Mesodermal cell (in vitro differentiated cells): ENCODE measurements at regions not wholly inside any gene's neighbourhood (a gene's known extent, or its start where the extent isn't known, plus 50 kb on each side); places are given as distances from the start of the nearest gene placed in this dataset.
A peak's percentile ranks its signal among the peaks of the same experiment; 100 is the strongest.

ENCODE experiments used
- H3K27ac ChIP-seq: 2 replicates; pipeline ENCODE4 v1.7.0; 2013; ENCODE audit warnings: mild to moderate bottlenecking, low read depth, low read length, moderate library complexity; ENCODE audit not compliant: severe bottlenecking
- H3K36me3 ChIP-seq: 2 replicates; pipeline ENCODE4 v1.7.1; 2013; ENCODE audit warnings: mild to moderate bottlenecking, low read length, moderate library complexity; ENCODE audit not compliant: control insufficient read depth, insufficient read depth
- H3K4me1 ChIP-seq: one replicate; pipeline ENCODE4 v1.7.1; 2013; ENCODE audit warnings: mild to moderate bottlenecking, low read length; ENCODE audit not compliant: insufficient read depth, control insufficient read depth, poor library complexity, severe bottlenecking
- H3K4me3 ChIP-seq: 2 replicates; pipeline ENCODE4 v1.7.0; 2013; ENCODE audit warnings: low read length, control low read depth, mild to moderate bottlenecking; ENCODE audit not compliant: insufficient read depth, poor library complexity, severe bottlenecking; ENCODE audit errors: extremely low read depth
- H3K9me3 ChIP-seq: 2 replicates; pipeline ENCODE4 v1.7.1; 2013; ENCODE audit warnings: mild to moderate bottlenecking, low read length, moderate library complexity; ENCODE audit not compliant: control insufficient read depth
- WGBS, 2 experiments: methylation state at CpG; one replicate each; pipeline ENCODE4 v1.1.5; 2013; ENCODE audit warnings: missing lambda C conversion rate in 2 of 2; ENCODE audit not compliant: insufficient coverage in 2 of 2; 5-methylcytosine and 5-hydroxymethylcytosine counted together

- WGBS, 2 experiments, result 100% methylated on average over 1 of the region's 3 CpGs; no CpG with 5 or more reads in 1 of the 2 experiments
- Histone ChIP-seq H3K27ac (no peak overlapping the region), H3K4me1 (no peaks in the 10 kb centered on the region), H3K9me3 (no peaks in the 10 kb centered on the region), H3K36me3 (no peaks in the 10 kb centered on the region), H3K4me3 (no peak overlapping the region)
These were observed 337.5 kb downstream of the EPHA7 start for GRCh38 chr6:93081901-93082300.

GRCh38 chr6:93079061-93079460, 340.3 kb downstream of the EPHA7 start:
- 67% methylated on average over 1 of the region's 1 CpG for WGBS, 2 experiments
- H3K4me1 ChIP-seq, result no peaks in the 10 kb centered on the region
- no peak overlapping the region for H3K4me3 ChIP-seq
- no peaks in the 10 kb centered on the region for H3K36me3 ChIP-seq
- H3K27ac ChIP-seq, result no peak overlapping the region
- no peaks in the 10 kb centered on the region for H3K9me3 ChIP-seq

- Histone ChIP-seq H3K4me3 (no peak overlapping the region), H3K9me3 (no peaks in the 10 kb centered on the region), H3K27ac (no peak overlapping the region), H3K36me3 (no peaks in the 10 kb centered on the region), H3K4me1 (no peaks in the 10 kb centered on the region)
- 82 to 100% methylated on average over 1 of the region's 5 CpGs for whole genome bisulfite sequencing, 2 experiments
These were observed 345.5 kb downstream of the EPHA7 start for GRCh38 chr6:93073811-93074210.

- Histone ChIP-seq H3K27ac (no peak overlapping the region), H3K4me1 (no peaks in the 10 kb centered on the region), H3K36me3 (no peaks in the 10 kb centered on the region), H3K4me3 (no peak overlapping the region), H3K9me3 (no peaks in the 10 kb centered on the region)
- no CpG with 5 or more reads among the region's 1 CpG for WGBS, 2 experiments
These were observed 349.5 kb downstream of the EPHA7 start for GRCh38 chr6:93069856-93070255.

GRCh38 chr6:93059911-93060310, 359.4 kb downstream of the EPHA7 start:
- H3K9me3 ChIP-seq, result no peaks in the 10 kb centered on the region
- no peaks in the 10 kb centered on the region for H3K4me1 ChIP-seq
- no peaks in the 10 kb centered on the region for H3K36me3 ChIP-seq
- H3K4me3 ChIP-seq, result no peak overlapping the region
- 77 to 78% methylated on average over 3 of the region's 3 CpGs for WGBS, 2 experiments
- no peak overlapping the region for H3K27ac ChIP-seq

- no peaks in the 10 kb centered on the region for H3K4me1 ChIP-seq
- no peaks in the 10 kb centered on the region for H3K9me3 ChIP-seq
- no peak overlapping the region for H3K27ac ChIP-seq
- H3K4me3 ChIP-seq, result no peak overlapping the region
- no peaks in the 10 kb centered on the region for H3K36me3 ChIP-seq
These were observed 361.8 kb downstream of the EPHA7 start for GRCh38 chr6:93057584-93057983.

- H3K36me3 ChIP-seq, result no peaks in the 10 kb centered on the region
- no peaks in the 10 kb centered on the region for H3K9me3 ChIP-seq
- H3K27ac ChIP-seq, result no peak overlapping the region
- no peak overlapping the region for H3K4me3 ChIP-seq
- H3K4me1 ChIP-seq, result peaks cover 11% of the 10 kb centered on the region
These were observed 371.0 kb downstream of the EPHA7 start for GRCh38 chr6:93048381-93048780.

GRCh38 chr6:93047033-93047432, 372.3 kb downstream of the EPHA7 start:
- H3K4me3 ChIP-seq, result no peak overlapping the region
- H3K9me3 ChIP-seq, result no peaks in the 10 kb centered on the region
- H3K27ac ChIP-seq, result no peak overlapping the region
- no peaks in the 10 kb centered on the region for H3K36me3 ChIP-seq
- H3K4me1 ChIP-seq, result peaks cover 11% of the 10 kb centered on the region
- 80% methylated on average over 1 to 2 of the region's 3 CpGs for whole genome bisulfite sequencing, 2 experiments

GRCh38 chr6:93045156-93045555, 374.2 kb downstream of the EPHA7 start:
- Histone ChIP-seq H3K9me3 (no peaks in the 10 kb centered on the region), H3K4me1 (peaks cover 11% of the 10 kb centered on the region), H3K27ac (peak overlapping the region; percentile 61), H3K36me3 (no peaks in the 10 kb centered on the region), H3K4me3 (no peak overlapping the region)
- 33% methylated on average over 1 of the region's 1 CpG; no CpG with 5 or more reads in 1 of the 2 experiments for WGBS, 2 experiments

- Histone ChIP-seq H3K4me1 (peaks cover 10% of the 10 kb centered on the region), H3K36me3 (no peaks in the 10 kb centered on the region), H3K4me3 (no peak overlapping the region), H3K27ac (no peak overlapping the region), H3K9me3 (peaks cover 27% of the 10 kb centered on the region)
- 83 to 92% methylated on average over 1 to 2 of the region's 4 CpGs for WGBS, 2 experiments
These were observed 379.0 kb downstream of the EPHA7 start for GRCh38 chr6:93040375-93040774.

- Histone ChIP-seq H3K4me1 (no peaks in the 10 kb centered on the region), H3K27ac (no peak overlapping the region), H3K4me3 (no peak overlapping the region), H3K9me3 (peaks cover 27% of the 10 kb centered on the region), H3K36me3 (no peaks in the 10 kb centered on the region)
- WGBS, 2 experiments, result 100% methylated on average over 1 of the region's 1 CpG
These were observed 382.5 kb downstream of the EPHA7 start for GRCh38 chr6:93036835-93037234.

- Histone ChIP-seq H3K27ac (no peak overlapping the region), H3K4me3 (no peak overlapping the region), H3K36me3 (no peaks in the 10 kb centered on the region), H3K4me1 (no peaks in the 10 kb centered on the region), H3K9me3 (peaks cover 27% of the 10 kb centered on the region)
These were observed 383.6 kb downstream of the EPHA7 start for GRCh38 chr6:93035756-93036155.
